GM23248 (cell line): ENCODE measurements at regions not wholly inside any gene's neighbourhood (a gene's known extent, or its start where the extent isn't known, plus 50 kb on each side); places are given as distances from the start of the nearest gene placed in this dataset.

Experiments
- DNase-seq: peaks from one replicate; pipeline ENCODE4 v3.0.0-alpha.2; 2015
- H2AFZ ChIP-seq: fragments of 200-600 bp; sonication (generic); 2 replicates; pipeline ENCODE4 v1.6.1; 2016; ENCODE audit warnings: antibody characterized with exemption
- H3F3A ChIP-seq: fragments of 200-600 bp; sonication (generic); 2 replicates; pipeline ENCODE4 v1.6.1; 2016; ENCODE audit warnings: mild to moderate bottlenecking, antibody characterized with exemption, mixed run types; ENCODE audit not compliant: insufficient read depth
- H3K27ac ChIP-seq: fragments of 200-600 bp; sonication (generic); 2 replicates; pipeline ENCODE4 v1.5.1; 2016; ENCODE audit warnings: mild to moderate bottlenecking
- H3K27me3 ChIP-seq: fragments of 200-600 bp; sonication (generic); replicated peaks from 2 replicates; pipeline ENCODE4 v1.6.1; 2016; ENCODE audit warnings: mild to moderate bottlenecking; ENCODE audit not compliant: insufficient read depth
- H3K36me3 ChIP-seq: fragments of 200-600 bp; sonication (generic); 2 replicates; pipeline ENCODE4 v1.6.1; 2016; ENCODE audit warnings: low read depth, mild to moderate bottlenecking
- H3K4me1 ChIP-seq: fragments of 200-600 bp; sonication (generic); 2 replicates; pipeline ENCODE4 v1.6.1; 2016; ENCODE audit warnings: mild to moderate bottlenecking; ENCODE audit not compliant: insufficient read depth
- H3K4me2 ChIP-seq: fragments of 200-600 bp; sonication (generic); one replicate; pipeline ENCODE4 v1.6.1; 2016; ENCODE audit warnings: mild to moderate bottlenecking; ENCODE audit not compliant: unreplicated experiment
- H3K4me3 ChIP-seq: fragments of 200-600 bp; sonication (generic); 2 replicates; pipeline ENCODE4 v1.5.1; 2016; ENCODE audit warnings: mild to moderate bottlenecking
- H3K79me2 ChIP-seq: fragments of 200-600 bp; sonication (generic); 2 replicates; pipeline ENCODE4 v1.6.1; 2016; ENCODE audit warnings: mild to moderate bottlenecking; ENCODE audit not compliant: insufficient read depth
- H3K9ac ChIP-seq: fragments of 200-600 bp; sonication (generic); 2 replicates; pipeline ENCODE4 v1.6.1; 2016; ENCODE audit warnings: mild to moderate bottlenecking
- H3K9me2 ChIP-seq: fragments of 200-600 bp; sonication (generic); 2 replicates; pipeline ENCODE4 v1.6.1; 2016; ENCODE audit warnings: mixed run types, mild to moderate bottlenecking, moderate library complexity; ENCODE audit not compliant: insufficient read depth
- H3K9me3 ChIP-seq: fragments of 200-600 bp; sonication (generic); one replicate; pipeline ENCODE4 v1.6.1; 2017; ENCODE audit warnings: low read depth
- H4K20me1 ChIP-seq: fragments of 200-600 bp; sonication (generic); 2 replicates; pipeline ENCODE4 v1.6.0; 2016; ENCODE audit not compliant: insufficient read depth
- EZH2 ChIP-seq: fragments of 200-600 bp; sonication (generic); IDR thresholded peaks from 2 replicates; pipeline ENCODE4 v1.6.1; 2018; ENCODE audit warnings: antibody characterized with exemption, mild to moderate bottlenecking; ENCODE audit not compliant: insufficient read depth, poor library complexity, severe bottlenecking
- EZH2phosphoT487 ChIP-seq: fragments of 200-600 bp; sonication (generic); IDR thresholded peaks from 2 replicates; pipeline ENCODE4 v1.6.1; 2018; ENCODE audit warnings: antibody characterized with exemption, moderate library complexity, mild to moderate bottlenecking, low read depth; ENCODE audit not compliant: insufficient read depth
- WGBS, 2 experiments: methylation state at CpG; one replicate each; pipeline ENCODE4 v1.1.6; 2015 to 2017; ENCODE audit warnings: low lambda C conversion rate in 2 of 2, low coverage in 1 of 2; ENCODE audit errors: missing lambda C conversion rate in 2 of 2; 5-methylcytosine and 5-hydroxymethylcytosine counted together
- in situ Hi-C: fragments of 300-500 bp; cut with MboI; formaldehyde crosslinking; loops from 2 replicates; pipeline ENCODE4 v1.15.0; 2020

- Histone ChIP-seq H3F3A (no peaks in the 10 kb centered on the region), H3K27ac (no peak overlapping the region), H3K27me3 (no peaks in the 10 kb centered on the region), H2AFZ (no peak overlapping the region), H3K79me2 (no peaks in the 10 kb centered on the region), H3K9me2 (no peaks in the 10 kb centered on the region), H3K36me3 (no peaks in the 10 kb centered on the region), H4K20me1 (no peaks in the 10 kb centered on the region), H3K4me1 (no peaks in the 10 kb centered on the region), H3K9ac (no peak overlapping the region), H3K9me3 (no peaks in the 10 kb centered on the region), H3K4me3 (no peak overlapping the region), H3K4me2 (no peak overlapping the region)
- TF ChIP-seq EZH2phosphoT487, result no peak
- TF ChIP-seq EZH2, result no peak
- 65 to 68% methylated on average over 3 of the region's 3 CpGs for WGBS, 2 experiments
- in situ Hi-C loops, result no loop called here
- DNase-seq, result no peak
These were observed 89.1 kb upstream of the SLC30A5 start for GRCh38 chr5:69004676-69005075.

DNA sequence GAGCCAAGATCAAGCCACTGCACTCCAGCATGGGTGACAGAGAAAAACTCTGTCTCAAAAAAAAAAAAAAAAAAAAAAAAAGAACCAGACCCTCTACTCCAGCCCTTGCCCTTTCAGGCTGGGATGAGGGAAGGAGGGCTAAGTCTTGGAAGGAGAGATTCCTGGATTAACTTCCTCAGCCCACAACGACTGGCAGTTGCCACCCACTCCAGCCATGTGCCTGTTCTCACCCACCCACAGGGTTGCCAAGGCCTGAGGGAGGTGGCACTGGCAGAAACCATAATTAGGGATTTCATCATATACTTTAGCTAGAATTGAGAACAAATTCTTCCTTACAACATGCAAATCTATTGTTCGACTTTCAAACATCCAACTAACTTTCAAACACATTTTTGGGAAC is 87.8 kb upstream of the SLC30A5 start:
- Histone ChIP-seq H3K79me2 (no peaks in the 10 kb centered on the region), H2AFZ (no peak overlapping the region), H3K4me2 (no peak overlapping the region), H3K4me3 (no peak overlapping the region), H3F3A (no peaks in the 10 kb centered on the region), H3K9me3 (no peaks in the 10 kb centered on the region), H3K9ac (no peak overlapping the region), H3K4me1 (no peaks in the 10 kb centered on the region), H3K27ac (no peak overlapping the region), H3K27me3 (no peaks in the 10 kb centered on the region), H4K20me1 (no peaks in the 10 kb centered on the region), H3K9me2 (no peaks in the 10 kb centered on the region), H3K36me3 (no peaks in the 10 kb centered on the region)
- DNase-seq, result no peak
- no peak for TF ChIP-seq EZH2phosphoT487
- WGBS, 2 experiments, result 10 to 23% methylated on average over 2 of the region's 2 CpGs
- in situ Hi-C loops, result no loop called here

- no peaks in the 10 kb centered on the region for H3F3A ChIP-seq
- H3K9me2 ChIP-seq, result no peaks in the 10 kb centered on the region
- H3K27ac ChIP-seq, result no peak overlapping the region
- no peaks in the 10 kb centered on the region for H3K79me2 ChIP-seq
- no peak overlapping the region for H3K4me3 ChIP-seq
- no peaks in the 10 kb centered on the region for H3K4me1 ChIP-seq
- H4K20me1 ChIP-seq, result no peaks in the 10 kb centered on the region
- 12% methylated on average over 4 of the region's 4 CpGs for WGBS, 2 experiments
- TF ChIP-seq EZH2phosphoT487, result no peak
- no peak for TF ChIP-seq EZH2
- in situ Hi-C loops, result no loop called here
- H3K9me3 ChIP-seq, result no peaks in the 10 kb centered on the region
- no peak overlapping the region for H2AFZ ChIP-seq
- peak; percentile 36 for DNase-seq
- no peak overlapping the region for H3K9ac ChIP-seq
- H3K4me2 ChIP-seq, result no peak overlapping the region
- H3K27me3 ChIP-seq, result no peaks in the 10 kb centered on the region
- H3K36me3 ChIP-seq, result no peaks in the 10 kb centered on the region
These were observed 86.7 kb upstream of the SLC30A5 start for GRCh38 chr5:69007163-69007562.

GRCh38 chr5:69007726-69008368 is 86.0 kb upstream of the SLC30A5 start:
- H3K9me2 ChIP-seq, result no peaks in the 10 kb centered on the region
- H3K9ac ChIP-seq, result no peak overlapping the region
- H3K9me3 ChIP-seq, result no peaks in the 10 kb centered on the region
- H3K4me1 ChIP-seq, result no peaks in the 10 kb centered on the region
- 58 to 63% methylated on average over 4 of the region's 4 CpGs for WGBS, 2 experiments
- H3K79me2 ChIP-seq, result no peaks in the 10 kb centered on the region
- no peak overlapping the region for H3K27ac ChIP-seq
- no peaks in the 10 kb centered on the region for H3K36me3 ChIP-seq
- peak; percentile 53 for DNase-seq
- in situ Hi-C loops, result no loop called here
- H3K27me3 ChIP-seq, result no peaks in the 10 kb centered on the region
- no peak overlapping the region for H3K4me3 ChIP-seq
- H3F3A ChIP-seq, result no peaks in the 10 kb centered on the region
- H3K4me2 ChIP-seq, result no peak overlapping the region
- TF ChIP-seq EZH2, result no peak
- H4K20me1 ChIP-seq, result no peaks in the 10 kb centered on the region
- no peak overlapping the region for H2AFZ ChIP-seq

- Histone ChIP-seq H3F3A (no peaks in the 10 kb centered on the region), H3K9ac (no peak overlapping the region), H3K27ac (no peak overlapping the region), H3K27me3 (no peaks in the 10 kb centered on the region), H3K4me1 (no peaks in the 10 kb centered on the region), H3K9me3 (no peaks in the 10 kb centered on the region), H3K9me2 (no peaks in the 10 kb centered on the region), H3K36me3 (no peaks in the 10 kb centered on the region), H3K4me2 (no peak overlapping the region), H4K20me1 (no peaks in the 10 kb centered on the region), H2AFZ (no peak overlapping the region), H3K79me2 (no peaks in the 10 kb centered on the region), H3K4me3 (no peak overlapping the region)
- in situ Hi-C loops, result no loop called here
- 56 to 71% methylated on average over 4 of the region's 4 CpGs for WGBS, 2 experiments
- TF ChIP-seq EZH2phosphoT487 (no peak), EZH2 (no peak)
- no peak for DNase-seq
These were observed 83.3 kb upstream of the SLC30A5 start for GRCh38 chr5:69010476-69010875.
